ENCODE measurements at regions not wholly inside any gene's neighbourhood (a gene's known extent, or its start where the extent isn't known, plus 50 kb on each side); places are given as distances from the start of the nearest gene placed in this dataset.

DNA sequence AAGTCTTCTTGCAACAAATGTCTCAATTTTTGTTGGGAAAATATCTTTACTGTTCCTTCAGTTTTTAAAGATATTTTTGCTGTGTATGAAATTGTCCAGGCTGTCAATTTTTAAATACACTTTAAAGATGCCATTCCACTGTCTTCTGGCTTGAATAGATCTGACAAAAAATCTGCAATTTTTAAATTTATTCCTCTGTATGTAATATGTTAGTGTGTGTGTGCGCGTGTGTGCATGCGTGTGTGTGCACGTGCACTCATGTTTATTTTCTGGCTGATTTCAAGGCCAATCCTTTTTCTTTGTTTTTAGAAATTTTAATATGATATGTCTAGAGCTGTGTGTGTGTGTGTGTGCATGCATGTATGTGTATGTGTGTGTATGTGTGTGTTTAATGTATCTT lies 263.2 kb upstream of the SESN3 start:
- no peak for TF ChIP-seq POLR2A (IDR thresholded peaks at IDR 0.05)
- TF ChIP-seq, protein P1, sequence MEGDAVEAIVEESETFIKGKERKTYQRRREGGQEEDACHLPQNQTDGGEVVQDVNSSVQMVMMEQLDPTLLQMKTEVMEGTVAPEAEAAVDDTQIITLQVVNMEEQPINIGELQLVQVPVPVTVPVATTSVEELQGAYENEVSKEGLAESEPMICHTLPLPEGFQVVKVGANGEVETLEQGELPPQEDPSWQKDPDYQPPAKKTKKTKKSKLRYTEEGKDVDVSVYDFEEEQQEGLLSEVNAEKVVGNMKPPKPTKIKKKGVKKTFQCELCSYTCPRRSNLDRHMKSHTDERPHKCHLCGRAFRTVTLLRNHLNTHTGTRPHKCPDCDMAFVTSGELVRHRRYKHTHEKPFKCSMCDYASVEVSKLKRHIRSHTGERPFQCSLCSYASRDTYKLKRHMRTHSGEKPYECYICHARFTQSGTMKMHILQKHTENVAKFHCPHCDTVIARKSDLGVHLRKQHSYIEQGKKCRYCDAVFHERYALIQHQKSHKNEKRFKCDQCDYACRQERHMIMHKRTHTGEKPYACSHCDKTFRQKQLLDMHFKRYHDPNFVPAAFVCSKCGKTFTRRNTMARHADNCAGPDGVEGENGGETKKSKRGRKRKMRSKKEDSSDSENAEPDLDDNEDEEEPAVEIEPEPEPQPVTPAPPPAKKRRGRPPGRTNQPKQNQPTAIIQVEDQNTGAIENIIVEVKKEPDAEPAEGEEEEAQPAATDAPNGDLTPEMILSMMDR (IDR thresholded peaks at IDR 0.05): no peak
